Breast epithelium (tissue), 3 donors: ENCODE measurements at regions not wholly inside any gene's neighbourhood (a gene's known extent, or its start where the extent isn't known, plus 50 kb on each side); places are given as distances from the start of the nearest gene placed in this dataset.

ENCODE experiments used
- POLR2A ChIP-seq: fragments of 450-650 bp; IDR thresholded peaks from one replicate; pipeline ENCODE4 v1.6.1; 2016; ENCODE audit warnings: antibody characterized with exemption, mild to moderate bottlenecking, moderate library complexity
- POLR2AphosphoS5 ChIP-seq, 3 donors: sonication (generic); formaldehyde crosslinking; IDR thresholded peaks; one replicate each; pipeline ENCODE4 v1.6.1; 2017; ENCODE audit warnings: antibody characterized with exemption in 3 of 3
- TF ChIP-seq, protein P1 (sequence below), 3 donors: fragments of 450-650 bp; IDR thresholded peaks; one replicate each; pipeline ENCODE4 v1.5.1; 2016 to 2017; ENCODE audit warnings: antibody characterized with exemption in 3 of 3, mild to moderate bottlenecking in 3 of 3, moderate library complexity in 3 of 3

DNA sequence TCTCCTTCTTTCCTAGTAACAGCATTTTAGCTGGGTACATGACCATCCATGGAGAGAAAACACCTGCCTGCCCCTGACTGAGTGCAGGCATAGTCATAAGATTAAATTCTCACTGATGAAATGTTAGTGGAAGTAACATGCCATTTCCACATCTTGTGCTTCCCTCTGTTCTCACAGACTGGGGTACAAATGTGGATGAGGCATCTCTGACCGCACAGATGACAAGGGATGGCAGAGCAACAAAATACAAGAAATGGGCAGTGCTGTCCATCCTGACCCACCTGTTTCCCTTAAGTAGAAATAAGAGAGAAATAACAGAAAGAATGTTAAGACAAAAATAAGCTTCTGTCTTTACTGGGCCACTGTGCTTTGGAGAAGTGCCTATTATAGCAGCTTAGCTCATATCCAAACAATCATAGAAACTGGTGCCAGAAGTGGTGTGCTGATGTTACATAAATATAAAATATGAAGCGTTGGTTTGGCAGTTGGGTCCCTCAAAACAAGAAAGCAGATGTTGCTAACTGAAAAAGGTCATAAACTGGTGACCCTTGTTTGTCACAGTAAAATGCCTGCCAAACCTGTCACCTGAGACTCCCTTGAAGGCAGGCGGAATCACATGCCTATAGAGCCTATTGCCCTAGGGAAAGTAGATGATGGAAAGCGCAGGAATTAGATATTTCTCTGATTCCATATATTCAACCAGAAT, 72.4 kb upstream of the CCDC150 start:
- TF ChIP-seq, protein P1, sequence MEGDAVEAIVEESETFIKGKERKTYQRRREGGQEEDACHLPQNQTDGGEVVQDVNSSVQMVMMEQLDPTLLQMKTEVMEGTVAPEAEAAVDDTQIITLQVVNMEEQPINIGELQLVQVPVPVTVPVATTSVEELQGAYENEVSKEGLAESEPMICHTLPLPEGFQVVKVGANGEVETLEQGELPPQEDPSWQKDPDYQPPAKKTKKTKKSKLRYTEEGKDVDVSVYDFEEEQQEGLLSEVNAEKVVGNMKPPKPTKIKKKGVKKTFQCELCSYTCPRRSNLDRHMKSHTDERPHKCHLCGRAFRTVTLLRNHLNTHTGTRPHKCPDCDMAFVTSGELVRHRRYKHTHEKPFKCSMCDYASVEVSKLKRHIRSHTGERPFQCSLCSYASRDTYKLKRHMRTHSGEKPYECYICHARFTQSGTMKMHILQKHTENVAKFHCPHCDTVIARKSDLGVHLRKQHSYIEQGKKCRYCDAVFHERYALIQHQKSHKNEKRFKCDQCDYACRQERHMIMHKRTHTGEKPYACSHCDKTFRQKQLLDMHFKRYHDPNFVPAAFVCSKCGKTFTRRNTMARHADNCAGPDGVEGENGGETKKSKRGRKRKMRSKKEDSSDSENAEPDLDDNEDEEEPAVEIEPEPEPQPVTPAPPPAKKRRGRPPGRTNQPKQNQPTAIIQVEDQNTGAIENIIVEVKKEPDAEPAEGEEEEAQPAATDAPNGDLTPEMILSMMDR (IDR thresholded peaks at IDR 0.05): no peak
- TF ChIP-seq POLR2A (no peak), POLR2AphosphoS5 (IDR thresholded peaks at IDR 0.05) (no peak)
